ENCODE measurements at regions not wholly inside any gene's neighbourhood (a gene's known extent, or its start where the extent isn't known, plus 50 kb on each side); places are given as distances from the start of the nearest gene placed in this dataset.

- TF ChIP-seq CTCF (conservative IDR thresholded peaks at IDR 0.05; ENCODE audit: low read length) = no peak
- TF ChIP-seq EZH2phosphoT487 (IDR thresholded peaks at IDR 0.05; ENCODE audit: borderline replicate concordance, low read depth, low read length) = no peak
Observed at GRCh38 chr1:191984856-191985255, 173.4 kb upstream of the RGS18 start.

Measured in OCI-LY7 (cell line).